H1 (cell line): ENCODE measurements at regions not wholly inside any gene's neighbourhood (a gene's known extent, or its start where the extent isn't known, plus 50 kb on each side); places are given as distances from the start of the nearest gene placed in this dataset.

Experiments used
- RAD21 ChIP-seq, 2 experiments: IDR thresholded peaks in 1 of 2; conservative IDR thresholded peaks in 1 of 2; 2 replicates each; pipeline ENCODE4 v1.6.1; 2011; ENCODE audit warnings: low read depth in 2 of 2, low read length in 2 of 2, improper control_type of control experiment in 1 of 2, inconsistent platforms in 1 of 2, mild to moderate bottlenecking in 1 of 2, moderate library complexity in 1 of 2
- RBBP5 ChIP-seq: IDR thresholded peaks from 2 replicates; pipeline ENCODE4 v1.7.1; 2012; ENCODE audit warnings: low read depth, mild to moderate bottlenecking, inconsistent platforms, low read length, moderate library complexity, borderline replicate concordance
- SIX5 ChIP-seq: IDR thresholded peaks from 2 replicates; pipeline ENCODE4 v1.6.1; 2011; ENCODE audit warnings: mild to moderate bottlenecking, low read depth, low read length
- SP4 ChIP-seq: IDR thresholded peaks from 2 replicates; pipeline ENCODE4 v1.6.1; 2012; ENCODE audit warnings: low read length, inconsistent platforms
- SRF ChIP-seq: IDR thresholded peaks from 2 replicates; pipeline ENCODE4 v1.6.1; 2011; ENCODE audit warnings: mild to moderate bottlenecking, low read depth, low read length, moderate library complexity
- TAF1 ChIP-seq: IDR thresholded peaks from 2 replicates; pipeline ENCODE4 v1.6.1; 2011; ENCODE audit warnings: mild to moderate bottlenecking, low read depth, low read length
- TEAD4 ChIP-seq: IDR thresholded peaks from 2 replicates; pipeline ENCODE4 v1.6.1; 2012; ENCODE audit warnings: low read depth, low read length, inconsistent platforms, mixed read lengths

DNA sequence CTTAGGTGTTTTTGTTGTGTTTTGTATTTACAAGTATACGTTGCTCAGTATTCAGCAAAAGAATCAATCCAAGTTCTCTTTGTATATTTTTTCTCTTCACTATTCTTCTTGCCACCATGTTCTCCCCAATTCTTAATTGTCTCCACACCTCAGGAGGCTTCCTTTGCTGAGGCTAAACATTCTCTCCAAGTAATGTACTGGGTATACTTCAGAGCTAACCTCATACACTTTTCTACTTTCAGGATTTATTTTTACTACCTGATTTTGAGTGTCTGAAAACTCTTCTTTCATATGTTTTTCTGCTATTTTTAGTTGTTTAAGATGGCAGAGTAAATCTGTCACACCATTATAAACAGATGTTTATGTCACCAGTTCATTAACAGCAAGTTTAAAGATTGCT is 354.8 kb upstream of the KCND2 start (continued):
- no peak for TF ChIP-seq SRF
- no peak for TF ChIP-seq RBBP5
- no peak for TF ChIP-seq SP4
- no peak for TF ChIP-seq TAF1
- no peak for TF ChIP-seq TEAD4
- TF ChIP-seq RAD21 (IDR thresholded peaks at IDR 0.05 in 1 of 2, conservative IDR thresholded peaks at IDR 0.05 in 1 of 2; ENCODE audit: low read depth in 2 of 2, low read length in 2 of 2): no peak
- no peak for TF ChIP-seq SIX5
